Fibroblast of the aortic adventitia (primary cell): ENCODE measurements at regions not wholly inside any gene's neighbourhood (a gene's known extent, or its start where the extent isn't known, plus 50 kb on each side); places are given as distances from the start of the nearest gene placed in this dataset.
"Not testable (repeated sequence)": the region's sequence is repeated elsewhere in the genome, so short reads cannot be mapped to it uniquely, and the experiment has no call there.

ENCODE experiments used
- DNase-seq: peaks from one replicate; pipeline ENCODE4 v3.0.0-alpha.2; 2010; ENCODE audit warnings: low read depth
- H3K4me3 ChIP-seq: 2 replicates; pipeline ENCODE4 v1.5.1; 2011; ENCODE audit warnings: low read depth, mild to moderate bottlenecking, control low read depth, low read length, moderate library complexity
- TF ChIP-seq, protein P1 (sequence below): IDR thresholded peaks from 2 replicates; pipeline ENCODE4 v1.5.1; 2011; ENCODE audit warnings: mild to moderate bottlenecking, low read length, control low read depth, inconsistent platforms; ENCODE audit not compliant: insufficient read depth

DNA sequence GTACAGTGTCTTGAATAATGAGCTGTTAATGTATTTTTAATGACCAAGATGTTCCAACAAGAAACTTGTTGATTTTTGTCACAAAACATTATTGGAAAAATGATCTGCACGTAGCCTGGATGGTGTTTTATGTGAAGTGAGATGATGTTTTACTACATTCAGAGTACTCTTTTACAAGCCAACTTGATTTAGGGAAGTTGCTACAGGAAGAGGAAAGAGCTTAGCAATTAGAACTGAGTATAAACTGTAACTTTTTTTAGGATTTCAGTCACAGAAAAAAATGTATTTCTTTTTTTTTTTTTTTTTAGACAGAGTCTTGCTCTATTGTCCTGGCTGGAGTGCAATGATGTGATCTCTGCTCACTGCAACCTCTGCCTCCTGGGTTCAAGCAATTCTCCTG is 113.6 kb upstream of the ADRA1B start:
- DNase-seq = no peak
- H3K4me3 ChIP-seq = no peak overlapping the region
- TF ChIP-seq, protein P1, sequence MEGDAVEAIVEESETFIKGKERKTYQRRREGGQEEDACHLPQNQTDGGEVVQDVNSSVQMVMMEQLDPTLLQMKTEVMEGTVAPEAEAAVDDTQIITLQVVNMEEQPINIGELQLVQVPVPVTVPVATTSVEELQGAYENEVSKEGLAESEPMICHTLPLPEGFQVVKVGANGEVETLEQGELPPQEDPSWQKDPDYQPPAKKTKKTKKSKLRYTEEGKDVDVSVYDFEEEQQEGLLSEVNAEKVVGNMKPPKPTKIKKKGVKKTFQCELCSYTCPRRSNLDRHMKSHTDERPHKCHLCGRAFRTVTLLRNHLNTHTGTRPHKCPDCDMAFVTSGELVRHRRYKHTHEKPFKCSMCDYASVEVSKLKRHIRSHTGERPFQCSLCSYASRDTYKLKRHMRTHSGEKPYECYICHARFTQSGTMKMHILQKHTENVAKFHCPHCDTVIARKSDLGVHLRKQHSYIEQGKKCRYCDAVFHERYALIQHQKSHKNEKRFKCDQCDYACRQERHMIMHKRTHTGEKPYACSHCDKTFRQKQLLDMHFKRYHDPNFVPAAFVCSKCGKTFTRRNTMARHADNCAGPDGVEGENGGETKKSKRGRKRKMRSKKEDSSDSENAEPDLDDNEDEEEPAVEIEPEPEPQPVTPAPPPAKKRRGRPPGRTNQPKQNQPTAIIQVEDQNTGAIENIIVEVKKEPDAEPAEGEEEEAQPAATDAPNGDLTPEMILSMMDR = no peak

DNA sequence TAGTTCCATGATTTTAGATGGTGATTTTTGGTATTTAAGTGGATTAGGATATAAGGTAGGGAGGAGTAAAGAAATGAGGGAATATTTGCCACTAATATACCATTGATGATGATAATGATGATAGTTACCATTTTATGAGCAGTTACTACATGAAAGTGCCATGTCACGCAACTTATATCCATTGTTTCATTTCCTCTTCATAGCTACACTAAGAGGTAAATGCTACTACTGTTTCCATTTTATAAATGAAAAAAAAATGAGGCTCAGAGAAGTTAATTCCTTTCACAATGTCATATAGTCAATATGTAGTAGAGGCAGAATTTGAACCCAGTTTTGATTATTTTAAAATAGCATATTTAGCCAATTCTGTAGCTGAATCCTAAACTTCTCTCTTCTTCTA is 112.2 kb upstream of the ADRA1B start:
- no peak for DNase-seq
- TF ChIP-seq, protein P1 = no peak

DNA sequence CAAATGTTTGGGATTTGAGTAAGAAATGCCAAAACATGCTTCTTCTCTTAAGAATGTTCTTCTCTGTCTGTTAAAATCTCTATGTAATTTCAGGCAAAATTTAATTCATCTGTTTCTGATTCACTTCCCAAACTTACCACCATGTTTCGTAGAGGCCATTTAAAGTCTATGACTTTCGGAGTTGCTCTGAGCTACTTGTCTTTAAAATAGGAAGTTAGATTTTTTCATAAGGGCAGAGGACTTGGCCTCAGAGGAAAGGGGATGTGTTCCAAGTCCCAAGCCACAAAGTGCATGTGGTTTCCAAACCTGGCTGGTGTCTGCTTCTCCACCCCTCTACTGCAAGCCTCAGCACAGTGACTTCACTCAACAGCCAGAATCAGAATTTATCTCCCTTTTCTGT is 111.3 kb upstream of the ADRA1B start:
- peak; percentile 62 for DNase-seq
- TF ChIP-seq, protein P1 = no peak
- H3K4me3 ChIP-seq = no peak overlapping the region

More for the DNA sequence above, 112.2 kb upstream of the ADRA1B start:
- H3K4me3 ChIP-seq = no peak overlapping the region

DNA sequence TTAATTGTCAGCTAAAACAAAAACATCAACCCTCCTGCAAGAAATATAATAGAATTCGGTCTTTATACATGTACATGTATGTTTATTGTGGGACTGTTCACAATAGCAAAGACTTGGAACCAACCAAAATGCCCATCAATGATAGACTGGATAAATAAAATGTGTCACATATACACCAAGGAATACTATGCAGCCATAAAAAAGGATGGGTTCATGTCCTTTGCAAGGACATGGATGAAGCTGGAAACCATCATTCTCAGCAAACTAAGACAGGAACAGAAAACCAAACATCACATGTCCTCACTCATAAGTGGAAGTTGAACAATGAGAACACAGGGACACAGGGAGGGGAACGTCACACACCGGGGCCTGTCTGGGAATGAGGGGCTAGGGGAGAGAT is 109.1 kb upstream of the ADRA1B start:
- not testable (repeated sequence) for DNase-seq, H3K4me3 ChIP-seq

DNA sequence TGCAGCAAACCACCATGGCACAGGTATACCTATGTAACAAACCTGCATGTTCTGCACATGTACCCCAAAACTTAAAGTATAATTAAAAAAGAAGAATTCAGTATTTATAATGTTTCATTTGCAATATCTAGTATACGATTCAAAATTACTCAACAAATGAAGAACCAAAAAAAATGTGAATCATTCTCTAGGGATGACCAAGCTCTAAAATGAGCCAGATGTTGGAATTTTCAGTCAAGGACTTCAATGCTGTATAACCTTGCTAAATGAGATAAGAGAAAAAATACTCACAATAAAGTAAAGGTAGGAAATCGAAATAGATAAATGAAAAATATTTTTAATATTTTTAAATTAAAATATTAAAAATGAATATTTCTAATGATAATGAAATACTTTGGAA is 108.7 kb upstream of the ADRA1B start:
- TF ChIP-seq, protein P1 = no peak
- DNase-seq = no peak
- no peak overlapping the region for H3K4me3 ChIP-seq

DNA sequence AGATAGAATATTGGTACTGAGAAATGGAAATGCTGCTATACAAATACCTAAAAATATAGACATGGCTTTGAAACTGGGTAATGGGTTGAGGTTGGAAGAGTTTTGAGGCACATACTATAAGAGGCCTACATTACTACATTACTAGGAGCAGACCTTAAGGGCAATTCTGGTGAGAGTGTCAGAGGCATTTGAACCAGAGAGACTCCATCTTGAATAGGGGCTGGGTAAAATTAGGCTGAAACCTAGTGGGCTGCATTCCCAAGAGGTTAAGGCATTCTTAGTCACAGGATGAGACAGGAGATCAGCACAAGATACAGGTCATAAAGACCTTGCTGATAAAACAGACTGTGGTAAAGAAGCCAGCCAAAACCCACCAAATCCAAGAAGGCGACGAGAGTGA is 104.6 kb upstream of the ADRA1B start:
- H3K4me3 ChIP-seq = no peak overlapping the region
- TF ChIP-seq, protein P1 = no peak
- no peak for DNase-seq

DNA sequence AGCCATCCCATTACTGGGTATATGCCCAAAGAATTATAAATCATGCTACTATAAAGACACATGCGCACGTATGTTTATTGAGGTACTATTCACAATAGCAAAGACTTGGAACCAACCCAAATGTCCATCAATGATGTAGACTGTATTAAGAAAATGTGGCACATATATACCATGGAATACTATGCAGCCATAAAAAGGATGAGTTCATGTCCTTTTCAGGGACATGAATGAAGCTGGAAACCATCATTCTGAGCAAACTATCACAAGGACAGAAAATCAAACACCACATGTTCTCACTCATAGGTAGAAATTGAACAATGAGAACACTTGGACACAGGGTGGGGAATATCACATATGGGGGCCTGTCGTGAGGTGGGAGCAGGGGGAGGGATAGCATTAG is 103.5 kb upstream of the ADRA1B start:
- DNase-seq, H3K4me3 ChIP-seq: not testable (repeated sequence)

DNA sequence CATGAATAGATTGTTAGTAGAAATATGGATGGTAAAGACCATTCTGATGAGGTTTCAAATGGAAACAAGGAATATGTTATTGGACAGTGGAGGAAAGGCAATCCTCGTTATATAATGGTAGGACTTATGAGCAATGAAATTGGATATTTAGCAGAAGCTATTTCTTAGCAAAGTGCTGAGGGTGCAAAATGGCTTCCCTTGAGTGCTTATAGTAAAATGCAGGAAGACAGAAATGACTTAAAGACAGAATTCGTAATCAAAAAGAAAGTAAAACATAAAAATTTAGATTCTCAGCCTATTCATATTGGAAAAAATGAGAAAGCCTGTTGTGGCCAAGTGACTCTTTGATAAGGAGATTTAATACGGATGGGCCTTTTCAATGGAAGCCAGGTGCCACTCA is 102.1 kb upstream of the ADRA1B start:
- H3K4me3 ChIP-seq = no peak overlapping the region
- no peak for DNase-seq
- TF ChIP-seq, protein P1 = no peak
